Astrocyte (in vitro differentiated cells and primary cell): ENCODE measurements at regions not wholly inside any gene's neighbourhood (a gene's known extent, or its start where the extent isn't known, plus 50 kb on each side); places are given as distances from the start of the nearest gene placed in this dataset.

Experiments
- DNase-seq: peaks from one replicate; pipeline ENCODE4 v3.0.0-alpha.2; 2010; ENCODE audit warnings: low read depth
- FAIRE-seq: peaks from 2 replicates; lab custom pipeline; 2011; peaks lifted over from hg19 to GRCh38; lab: Jason Lieb, UNC
- H2AFZ ChIP-seq: 2 replicates; pipeline ENCODE4 v1.6.0; 2012; ENCODE audit warnings: low read depth, low read length, inconsistent platforms
- H3K27ac ChIP-seq: 2 replicates; pipeline ENCODE4 v1.5.1; 2011; ENCODE audit warnings: low read depth, low read length, inconsistent platforms
- H3K27me3 ChIP-seq: 2 replicates; pipeline ENCODE4 v1.6.0; 2011; ENCODE audit warnings: low read length, inconsistent platforms; ENCODE audit not compliant: insufficient read depth
- H3K36me3 ChIP-seq: 2 replicates; pipeline ENCODE4 v1.5.1; 2011; ENCODE audit warnings: low read length, inconsistent platforms; ENCODE audit not compliant: insufficient read depth
- H3K4me1 ChIP-seq: 2 replicates; pipeline ENCODE4 v1.5.1; 2011; ENCODE audit warnings: low read length, inconsistent platforms; ENCODE audit not compliant: insufficient read depth
- H3K4me2 ChIP-seq: 2 replicates; pipeline ENCODE4 v1.6.0; 2012; ENCODE audit warnings: low read length, inconsistent platforms
- H3K4me3 ChIP-seq: 2 replicates; pipeline ENCODE4 v1.5.1; 2011; ENCODE audit warnings: low read depth, mild to moderate bottlenecking, low read length, inconsistent platforms; ENCODE audit not compliant: insufficient read depth
- H3K79me2 ChIP-seq: 2 replicates; pipeline ENCODE4 v1.6.0; 2012; ENCODE audit warnings: mild to moderate bottlenecking, low read length, inconsistent platforms; ENCODE audit not compliant: insufficient read depth
- H3K9ac ChIP-seq: 2 replicates; pipeline ENCODE4 v1.6.0; 2012; ENCODE audit warnings: mild to moderate bottlenecking, low read length, inconsistent platforms
- H3K9me3 ChIP-seq: 2 replicates; pipeline ENCODE4 v1.5.1; 2012; ENCODE audit warnings: low read depth, mild to moderate bottlenecking, low read length, inconsistent platforms; ENCODE audit not compliant: insufficient read depth
- H4K20me1 ChIP-seq: 2 replicates; pipeline ENCODE4 v1.6.0; 2012; ENCODE audit warnings: low read length, inconsistent platforms; ENCODE audit not compliant: insufficient read depth
- H3K27ac Mint-ChIP-seq: one replicate; pipeline ENCODE4 v1.8.0; 2021; ENCODE audit warnings: mild to moderate bottlenecking, mixed read lengths; ENCODE audit not compliant: unreplicated experiment
- H3K27me3 Mint-ChIP-seq: one replicate; pipeline ENCODE4 v1.8.0; 2021; ENCODE audit warnings: low read depth, mixed read lengths; ENCODE audit not compliant: unreplicated experiment
- H3K36me3 Mint-ChIP-seq: one replicate; pipeline ENCODE4 v1.8.0; 2021; ENCODE audit warnings: low read depth, mixed read lengths; ENCODE audit not compliant: unreplicated experiment
- H3K4me1 Mint-ChIP-seq: one replicate; pipeline ENCODE4 v1.8.0; 2021; ENCODE audit warnings: low read depth, mixed read lengths; ENCODE audit not compliant: unreplicated experiment
- H3K4me3 Mint-ChIP-seq: one replicate; pipeline ENCODE4 v1.8.0; 2021; ENCODE audit warnings: mild to moderate bottlenecking, moderate library complexity, mixed read lengths; ENCODE audit not compliant: unreplicated experiment
- H3K9me3 Mint-ChIP-seq: one replicate; pipeline ENCODE4 v1.8.0; 2021; ENCODE audit warnings: mild to moderate bottlenecking, mixed read lengths; ENCODE audit not compliant: unreplicated experiment
- EZH2 ChIP-seq: IDR thresholded peaks from 2 replicates; pipeline ENCODE4 v1.6.1; 2012; ENCODE audit warnings: mild to moderate bottlenecking, low read length, inconsistent platforms; ENCODE audit not compliant: insufficient read depth
- TF ChIP-seq, protein P1 (sequence below): IDR thresholded peaks from 2 replicates; pipeline ENCODE4 v1.5.1; 2011; ENCODE audit warnings: low read depth, mild to moderate bottlenecking, inconsistent platforms, low read length, moderate library complexity; ENCODE audit not compliant: insufficient read depth

DNA sequence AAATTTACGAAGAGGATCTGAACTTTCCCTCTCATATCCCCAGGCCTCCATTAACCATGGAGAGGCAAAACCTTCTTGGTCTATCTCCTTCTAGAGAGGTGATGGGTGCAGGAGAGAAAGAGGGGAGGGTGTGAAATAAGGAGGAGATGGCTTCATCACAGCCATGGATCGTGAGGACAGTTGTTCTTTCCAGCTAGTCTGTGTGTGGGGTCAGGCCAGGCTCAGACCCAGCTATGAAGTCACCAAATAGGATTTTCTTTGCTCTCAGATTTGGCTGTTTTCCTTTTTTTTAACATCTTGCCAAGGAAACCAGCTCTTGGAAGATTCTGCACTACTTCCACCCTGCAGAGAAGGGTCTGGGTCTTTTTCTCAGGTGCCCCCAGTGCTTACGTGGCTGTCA lies 64.9 kb upstream of the FAM181A start:
- Histone ChIP-seq H3K4me2 (no peak overlapping the region), H4K20me1 (no peaks in the 10 kb centered on the region), H3K27me3 (no peaks in the 10 kb centered on the region), H3K9me3 (no peaks in the 10 kb centered on the region), H3K4me1 (no peaks in the 10 kb centered on the region), H3K79me2 (no peaks in the 10 kb centered on the region), H3K27ac (no peak overlapping the region), H3K36me3 (no peaks in the 10 kb centered on the region), H2AFZ (no peak overlapping the region), H3K4me3 (no peak overlapping the region), H3K9ac (no peak overlapping the region)
- peaks cover 46% of the 10 kb centered on the region for H3K27me3 Mint-ChIP-seq
- H3K27ac Mint-ChIP-seq: no peak overlapping the region
- H3K36me3 Mint-ChIP-seq: no peaks in the 10 kb centered on the region
- DNase-seq: no peak
- peaks cover 9% of the 10 kb centered on the region for H3K4me1 Mint-ChIP-seq
- H3K4me3 Mint-ChIP-seq: no peak overlapping the region
- TF ChIP-seq, protein P1, sequence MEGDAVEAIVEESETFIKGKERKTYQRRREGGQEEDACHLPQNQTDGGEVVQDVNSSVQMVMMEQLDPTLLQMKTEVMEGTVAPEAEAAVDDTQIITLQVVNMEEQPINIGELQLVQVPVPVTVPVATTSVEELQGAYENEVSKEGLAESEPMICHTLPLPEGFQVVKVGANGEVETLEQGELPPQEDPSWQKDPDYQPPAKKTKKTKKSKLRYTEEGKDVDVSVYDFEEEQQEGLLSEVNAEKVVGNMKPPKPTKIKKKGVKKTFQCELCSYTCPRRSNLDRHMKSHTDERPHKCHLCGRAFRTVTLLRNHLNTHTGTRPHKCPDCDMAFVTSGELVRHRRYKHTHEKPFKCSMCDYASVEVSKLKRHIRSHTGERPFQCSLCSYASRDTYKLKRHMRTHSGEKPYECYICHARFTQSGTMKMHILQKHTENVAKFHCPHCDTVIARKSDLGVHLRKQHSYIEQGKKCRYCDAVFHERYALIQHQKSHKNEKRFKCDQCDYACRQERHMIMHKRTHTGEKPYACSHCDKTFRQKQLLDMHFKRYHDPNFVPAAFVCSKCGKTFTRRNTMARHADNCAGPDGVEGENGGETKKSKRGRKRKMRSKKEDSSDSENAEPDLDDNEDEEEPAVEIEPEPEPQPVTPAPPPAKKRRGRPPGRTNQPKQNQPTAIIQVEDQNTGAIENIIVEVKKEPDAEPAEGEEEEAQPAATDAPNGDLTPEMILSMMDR: no peak
- no peak for TF ChIP-seq EZH2
- FAIRE-seq: no peak
- peaks cover 5% of the 10 kb centered on the region for H3K9me3 Mint-ChIP-seq

DNA sequence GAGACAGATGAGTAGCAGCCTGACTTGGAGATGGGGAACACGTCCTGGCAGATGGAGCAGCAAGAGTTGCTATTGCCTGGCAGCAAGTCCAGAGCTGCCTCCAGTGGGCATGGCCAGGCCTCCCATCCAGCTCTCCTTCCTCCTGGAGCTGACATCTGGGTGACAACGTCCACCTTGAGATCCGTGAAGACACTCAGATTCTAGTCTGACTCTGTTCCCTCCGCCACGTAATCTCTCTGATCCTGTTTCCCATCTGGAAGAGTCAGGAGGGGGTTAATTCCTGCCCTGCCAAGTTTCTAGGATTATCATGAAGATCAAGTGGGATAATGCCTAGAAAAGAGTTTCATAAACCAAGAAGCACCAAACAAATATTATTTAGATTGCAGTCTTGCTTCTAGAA lies 65.3 kb upstream of the FAM181A start:
- no peaks in the 10 kb centered on the region for H3K79me2 ChIP-seq
- Mint-ChIP-seq H3K9me3 (peaks cover 5% of the 10 kb centered on the region), H3K4me1 (peaks cover 9% of the 10 kb centered on the region), H3K27me3 (peaks cover 50% of the 10 kb centered on the region), H3K27ac (no peak overlapping the region), H3K36me3 (no peaks in the 10 kb centered on the region), H3K4me3 (no peak overlapping the region)
- DNase-seq (no peak), FAIRE-seq (no peak)
- TF ChIP-seq, protein P1: no peak
- TF ChIP-seq EZH2: no peak
- H3K4me3 ChIP-seq: no peak overlapping the region
- H2AFZ ChIP-seq: no peak overlapping the region
- H3K9ac ChIP-seq: no peak overlapping the region
- no peaks in the 10 kb centered on the region for H3K4me1 ChIP-seq
- no peaks in the 10 kb centered on the region for H3K9me3 ChIP-seq
- no peaks in the 10 kb centered on the region for H3K27me3 ChIP-seq
- no peak overlapping the region for H3K27ac ChIP-seq
- no peaks in the 10 kb centered on the region for H4K20me1 ChIP-seq
- H3K4me2 ChIP-seq: no peak overlapping the region
- no peaks in the 10 kb centered on the region for H3K36me3 ChIP-seq

DNA sequence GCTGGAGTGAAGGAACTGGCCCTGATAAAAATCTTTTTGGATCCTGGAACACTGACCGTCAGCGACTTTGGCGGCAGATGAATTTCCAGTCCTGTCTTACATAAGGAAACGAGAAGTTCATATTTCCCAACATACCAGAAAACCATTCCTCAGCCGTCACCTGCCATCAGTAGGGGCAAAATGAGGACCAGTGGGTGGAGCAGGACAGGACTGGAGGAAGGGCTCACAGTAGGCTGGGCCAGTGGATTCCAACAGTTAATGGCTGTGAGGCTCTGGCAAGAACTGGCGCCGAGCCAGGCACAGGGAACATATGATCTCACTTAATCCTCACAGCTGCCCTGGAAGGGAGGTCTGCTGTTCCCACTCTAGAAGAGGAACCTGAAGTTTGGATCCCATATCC lies 67.2 kb upstream of the FAM181A start:
- H3K4me1 Mint-ChIP-seq: peaks cover 9% of the 10 kb centered on the region
- Histone ChIP-seq H2AFZ (no peak overlapping the region), H3K9ac (no peak overlapping the region), H4K20me1 (no peaks in the 10 kb centered on the region), H3K4me2 (no peak overlapping the region), H3K79me2 (no peaks in the 10 kb centered on the region), H3K4me3 (no peak overlapping the region), H3K27ac (no peak overlapping the region), H3K36me3 (no peaks in the 10 kb centered on the region), H3K4me1 (no peaks in the 10 kb centered on the region), H3K27me3 (no peaks in the 10 kb centered on the region), H3K9me3 (no peaks in the 10 kb centered on the region)
- no peak overlapping the region for H3K4me3 Mint-ChIP-seq
- H3K27ac Mint-ChIP-seq: no peak overlapping the region
- H3K9me3 Mint-ChIP-seq: peaks cover 6% of the 10 kb centered on the region
- H3K27me3 Mint-ChIP-seq: peaks cover 52% of the 10 kb centered on the region
- no peak for FAIRE-seq
- no peak for TF ChIP-seq EZH2
- TF ChIP-seq, protein P1: no peak
- no peak for DNase-seq
- no peaks in the 10 kb centered on the region for H3K36me3 Mint-ChIP-seq
